Ishikawa (cell line): ENCODE measurements at regions not wholly inside any gene's neighbourhood (a gene's known extent, or its start where the extent isn't known, plus 50 kb on each side); places are given as distances from the start of the nearest gene placed in this dataset.

ENCODE experiments used
- CEBPB ChIP-seq: IDR thresholded peaks from 2 replicates; pipeline ENCODE4 v1.6.1; 2012
- CREB1 ChIP-seq: IDR thresholded peaks from 2 replicates; pipeline ENCODE4 v1.6.1; 2012; ENCODE audit warnings: low read depth
- EGR1 ChIP-seq: IDR thresholded peaks from 2 replicates; pipeline ENCODE4 v1.6.1; 2012
- EP300 ChIP-seq: IDR thresholded peaks from 2 replicates; pipeline ENCODE4 v1.6.1; 2012; ENCODE audit warnings: borderline replicate concordance
- FOXM1 ChIP-seq: IDR thresholded peaks from 2 replicates; pipeline ENCODE4 v1.6.1; 2012; ENCODE audit warnings: low read depth, borderline replicate concordance
- NFIC ChIP-seq: IDR thresholded peaks from 2 replicates; pipeline ENCODE4 v1.6.1; 2012
- RAD21 ChIP-seq: IDR thresholded peaks from 2 replicates; pipeline ENCODE4 v1.6.1; 2012; ENCODE audit warnings: low read depth
- REST ChIP-seq: IDR thresholded peaks from 2 replicates; pipeline ENCODE4 v1.6.1; 2012; ENCODE audit warnings: low read depth, mild to moderate bottlenecking
- TAF1 ChIP-seq: IDR thresholded peaks from 2 replicates; pipeline ENCODE4 v1.6.1; 2012; ENCODE audit warnings: low read depth, mild to moderate bottlenecking
- TCF12 ChIP-seq: IDR thresholded peaks from 2 replicates; pipeline ENCODE4 v1.6.1; 2012; ENCODE audit warnings: low read depth
- TEAD4 ChIP-seq: IDR thresholded peaks from 2 replicates; pipeline ENCODE4 v1.6.1; 2012
- USF1 ChIP-seq: IDR thresholded peaks from 2 replicates; pipeline ENCODE4 v1.6.1; 2012
- YY1 ChIP-seq: IDR thresholded peaks from 2 replicates; pipeline ENCODE4 v1.6.1; 2012; ENCODE audit warnings: low read depth
- ZBTB7A ChIP-seq: IDR thresholded peaks from 2 replicates; pipeline ENCODE4 v1.6.1; 2012; ENCODE audit warnings: low read depth
- TF ChIP-seq, protein P1 (sequence below): IDR thresholded peaks from 2 replicates; pipeline ENCODE4 v1.6.1; 2012

DNA sequence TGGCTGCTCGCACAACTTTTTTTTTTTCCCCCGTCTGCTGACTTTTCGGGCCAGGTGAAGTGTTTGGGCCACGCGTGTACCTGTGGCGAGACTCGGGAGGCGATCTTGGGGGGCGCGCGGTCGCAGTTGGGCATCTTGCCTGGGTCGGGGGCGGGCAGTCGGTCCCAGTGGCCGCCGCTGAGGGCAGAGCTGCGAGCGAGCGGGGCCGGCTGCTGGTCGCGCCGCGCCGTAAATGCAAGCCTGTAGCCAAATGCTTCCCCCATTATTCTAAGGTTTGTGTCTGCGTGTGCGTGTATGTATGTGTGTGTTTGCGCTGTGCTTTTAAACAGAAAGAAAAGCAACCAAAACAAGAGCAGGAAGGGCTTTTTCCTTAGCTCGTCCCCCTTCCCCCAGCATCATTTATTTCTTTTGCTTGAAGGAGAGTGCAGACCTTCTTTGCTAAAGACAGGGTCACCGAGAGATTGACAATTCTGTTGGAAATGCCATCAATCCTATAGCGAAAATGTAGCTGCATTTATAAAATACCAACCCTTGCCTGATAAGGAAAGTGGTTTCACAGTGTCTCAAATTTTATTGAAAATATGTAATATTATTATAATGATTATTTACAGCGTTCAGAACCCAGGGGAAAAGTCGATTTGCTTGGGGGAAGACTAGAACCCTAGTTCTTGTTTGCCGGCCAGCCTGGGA lies 143.2 kb upstream of the ZNF536 start:
- TF ChIP-seq FOXM1 (no peak), YY1 (no peak), CREB1 (no peak), TCF12 (no peak), TEAD4 (no peak), CEBPB (no peak), EP300 (no peak), USF1 (no peak), NFIC (no peak), ZBTB7A (no peak), REST (no peak), RAD21 (no peak), EGR1 (no peak), TAF1 (no peak)
- TF ChIP-seq, protein P1, sequence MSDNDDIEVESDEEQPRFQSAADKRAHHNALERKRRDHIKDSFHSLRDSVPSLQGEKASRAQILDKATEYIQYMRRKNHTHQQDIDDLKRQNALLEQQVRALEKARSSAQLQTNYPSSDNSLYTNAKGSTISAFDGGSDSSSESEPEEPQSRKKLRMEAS, result no peak

DNA sequence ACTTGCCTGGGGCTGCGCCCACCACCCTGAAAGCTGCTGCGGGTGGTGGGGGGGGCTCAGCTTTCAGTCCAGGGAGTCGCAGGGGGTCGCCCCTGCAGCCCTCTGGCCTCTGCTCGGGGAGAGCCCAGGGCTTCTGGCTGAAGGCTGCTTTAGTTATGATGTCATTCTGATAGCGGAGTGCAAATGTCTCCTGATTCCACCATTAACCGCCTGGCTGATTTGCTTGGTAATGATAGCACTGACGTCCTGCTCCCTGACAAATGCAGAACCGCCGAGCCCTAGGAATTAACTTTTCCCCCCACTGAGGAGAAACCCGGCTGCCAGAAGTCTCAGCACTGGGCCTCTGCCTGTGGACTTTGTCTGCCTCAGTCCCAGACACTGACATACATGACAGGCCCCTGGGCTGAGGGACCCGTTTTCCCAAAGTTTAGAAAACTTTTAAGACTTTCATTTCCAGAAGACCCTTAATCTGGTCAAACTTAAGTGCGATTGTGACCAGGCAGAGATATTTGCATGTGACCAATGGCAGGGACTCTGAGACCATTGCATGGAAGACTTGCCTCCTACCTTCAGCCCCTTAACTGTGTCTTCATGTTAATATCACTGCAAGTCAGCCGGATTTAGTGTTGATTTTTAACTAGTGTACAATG lies 142.5 kb upstream of the ZNF536 start:
- TF ChIP-seq YY1, result no peak
- TF ChIP-seq TCF12, result no peak
- no peak for TF ChIP-seq CEBPB
- TF ChIP-seq EGR1, result no peak
- TF ChIP-seq USF1, result no peak
- TF ChIP-seq TAF1, result no peak
- TF ChIP-seq TEAD4, result no peak
- no peak for TF ChIP-seq RAD21
- no peak for TF ChIP-seq CREB1
- no peak for TF ChIP-seq EP300
- TF ChIP-seq, protein P1, result no peak
- TF ChIP-seq FOXM1, result no peak
- TF ChIP-seq ZBTB7A, result no peak
- no peak for TF ChIP-seq NFIC

GRCh38 chr19:30231408-30232318 lies 140.5 kb upstream of the ZNF536 start:
- TF ChIP-seq RAD21 (no peak), USF1 (no peak), FOXM1 (no peak), TAF1 (no peak), CEBPB (no peak), YY1 (no peak), TCF12 (no peak), EP300 (no peak), EGR1 (no peak), ZBTB7A (no peak), NFIC (no peak), REST (no peak), CREB1 (no peak), TEAD4 (no peak)
- TF ChIP-seq, protein P1, result no peak

GRCh38 chr19:30233375-30233774 lies 138.8 kb upstream of the ZNF536 start:
- no peak for TF ChIP-seq TCF12
- no peak for TF ChIP-seq ZBTB7A
- TF ChIP-seq FOXM1, result no peak
- no peak for TF ChIP-seq TAF1
- TF ChIP-seq REST, result no peak
- TF ChIP-seq, protein P1, result no peak
- TF ChIP-seq CEBPB, result no peak
